OCI-LY1 (cell line): ENCODE measurements at regions not wholly inside any gene's neighbourhood (a gene's known extent, or its start where the extent isn't known, plus 50 kb on each side); places are given as distances from the start of the nearest gene placed in this dataset.

Experiments used
- EZH2 ChIP-seq: fragments of 200-600 bp; sonication (generic), shearing (Covaris generic); IDR thresholded peaks from 2 replicates; pipeline ENCODE4 v1.8.0; 2017; ENCODE audit warnings: borderline replicate concordance, mixed run types, mild to moderate bottlenecking, antibody characterized with exemption, low read length, moderate library complexity, mixed read lengths
- TF ChIP-seq, protein P1 (sequence below): fragments of 200-600 bp; sonication (generic), shearing (Covaris generic); IDR thresholded peaks from 2 replicates; pipeline ENCODE4 v1.5.1; 2017; ENCODE audit warnings: mild to moderate bottlenecking, antibody characterized with exemption, low read length, moderate library complexity, mixed read lengths

DNA sequence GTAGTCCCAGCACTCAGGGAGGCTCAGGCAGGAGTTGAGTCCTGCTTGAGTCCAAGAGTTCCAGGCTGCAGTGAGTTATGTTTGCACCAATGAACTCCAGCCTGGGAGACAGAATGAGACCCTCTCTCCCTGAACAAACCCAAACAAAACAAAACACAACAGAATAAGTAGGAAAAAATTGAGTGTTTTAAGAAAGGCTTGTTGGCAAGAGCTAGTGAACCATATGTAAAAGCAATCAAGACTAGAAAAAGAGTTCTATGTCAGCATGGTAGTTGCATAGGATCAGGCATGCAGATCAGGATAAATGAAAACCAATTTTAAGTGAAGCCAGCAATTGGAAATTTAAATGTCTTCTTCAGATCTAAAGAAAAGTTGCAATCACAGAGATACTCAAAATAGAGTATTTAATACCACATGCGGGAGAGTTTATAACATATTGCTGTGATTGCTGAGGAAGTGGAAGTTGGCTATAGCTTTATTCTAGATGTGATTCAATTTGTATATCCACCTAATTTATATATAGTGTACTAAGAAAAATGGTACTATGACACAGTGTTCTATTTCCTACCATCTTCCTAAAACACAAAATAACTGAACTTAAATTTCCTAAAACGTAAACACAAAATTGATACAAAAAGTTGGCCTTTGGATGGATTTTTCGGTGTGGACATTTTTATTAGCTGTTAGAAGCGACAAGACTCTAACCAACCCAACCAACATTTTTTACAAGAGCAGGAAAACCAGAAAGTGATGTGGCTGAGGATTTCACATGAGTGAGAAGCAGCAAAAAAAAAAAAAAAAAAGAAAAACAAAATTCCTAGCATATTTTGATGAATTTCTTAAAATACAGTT, 101.9 kb upstream of the ROBO1 start:
- TF ChIP-seq, protein P1, sequence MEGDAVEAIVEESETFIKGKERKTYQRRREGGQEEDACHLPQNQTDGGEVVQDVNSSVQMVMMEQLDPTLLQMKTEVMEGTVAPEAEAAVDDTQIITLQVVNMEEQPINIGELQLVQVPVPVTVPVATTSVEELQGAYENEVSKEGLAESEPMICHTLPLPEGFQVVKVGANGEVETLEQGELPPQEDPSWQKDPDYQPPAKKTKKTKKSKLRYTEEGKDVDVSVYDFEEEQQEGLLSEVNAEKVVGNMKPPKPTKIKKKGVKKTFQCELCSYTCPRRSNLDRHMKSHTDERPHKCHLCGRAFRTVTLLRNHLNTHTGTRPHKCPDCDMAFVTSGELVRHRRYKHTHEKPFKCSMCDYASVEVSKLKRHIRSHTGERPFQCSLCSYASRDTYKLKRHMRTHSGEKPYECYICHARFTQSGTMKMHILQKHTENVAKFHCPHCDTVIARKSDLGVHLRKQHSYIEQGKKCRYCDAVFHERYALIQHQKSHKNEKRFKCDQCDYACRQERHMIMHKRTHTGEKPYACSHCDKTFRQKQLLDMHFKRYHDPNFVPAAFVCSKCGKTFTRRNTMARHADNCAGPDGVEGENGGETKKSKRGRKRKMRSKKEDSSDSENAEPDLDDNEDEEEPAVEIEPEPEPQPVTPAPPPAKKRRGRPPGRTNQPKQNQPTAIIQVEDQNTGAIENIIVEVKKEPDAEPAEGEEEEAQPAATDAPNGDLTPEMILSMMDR = no peak
- TF ChIP-seq EZH2 = no peak
